ENCODE measurements at regions not wholly inside any gene's neighbourhood (a gene's known extent, or its start where the extent isn't known, plus 50 kb on each side); places are given as distances from the start of the nearest gene placed in this dataset.

DNA sequence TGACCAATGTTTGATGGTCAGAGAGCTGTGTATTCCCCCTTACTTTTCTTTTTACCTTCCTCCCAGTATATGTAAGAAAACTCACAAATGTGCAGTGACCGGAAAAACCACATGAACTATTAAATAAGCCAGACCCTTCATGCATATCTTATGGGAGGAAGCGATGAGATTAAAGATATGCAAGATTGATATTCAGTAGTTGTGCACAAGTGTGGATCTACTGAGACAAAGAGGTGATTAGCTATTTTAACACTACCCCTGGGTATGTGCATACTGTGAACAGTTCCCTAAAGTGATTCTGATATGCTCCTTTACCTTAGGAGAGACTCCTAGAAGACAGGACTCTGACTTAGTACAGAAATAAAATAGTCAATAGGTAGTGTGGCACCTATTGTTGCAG lies 328.3 kb downstream of the EPHA4 start:
- TF ChIP-seq, protein P1, sequence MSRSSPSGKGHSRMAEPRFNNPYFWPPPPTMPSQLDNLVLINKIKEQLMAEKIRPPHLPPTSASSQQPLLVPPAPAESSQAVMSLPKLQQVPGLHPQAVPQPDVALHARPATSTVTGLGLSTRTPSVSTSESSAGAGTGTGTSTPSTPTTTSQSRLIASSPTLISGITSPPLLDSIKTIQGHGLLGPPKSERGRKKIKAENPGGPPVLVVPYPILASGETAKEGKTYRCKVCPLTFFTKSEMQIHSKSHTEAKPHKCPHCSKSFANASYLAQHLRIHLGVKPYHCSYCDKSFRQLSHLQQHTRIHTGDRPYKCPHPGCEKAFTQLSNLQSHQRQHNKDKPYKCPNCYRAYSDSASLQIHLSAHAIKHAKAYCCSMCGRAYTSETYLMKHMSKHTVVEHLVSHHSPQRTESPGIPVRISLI (tag by site-specific recombination; IDR thresholded peaks at IDR 0.05): no peak
- TF ChIP-seq, protein P2, sequence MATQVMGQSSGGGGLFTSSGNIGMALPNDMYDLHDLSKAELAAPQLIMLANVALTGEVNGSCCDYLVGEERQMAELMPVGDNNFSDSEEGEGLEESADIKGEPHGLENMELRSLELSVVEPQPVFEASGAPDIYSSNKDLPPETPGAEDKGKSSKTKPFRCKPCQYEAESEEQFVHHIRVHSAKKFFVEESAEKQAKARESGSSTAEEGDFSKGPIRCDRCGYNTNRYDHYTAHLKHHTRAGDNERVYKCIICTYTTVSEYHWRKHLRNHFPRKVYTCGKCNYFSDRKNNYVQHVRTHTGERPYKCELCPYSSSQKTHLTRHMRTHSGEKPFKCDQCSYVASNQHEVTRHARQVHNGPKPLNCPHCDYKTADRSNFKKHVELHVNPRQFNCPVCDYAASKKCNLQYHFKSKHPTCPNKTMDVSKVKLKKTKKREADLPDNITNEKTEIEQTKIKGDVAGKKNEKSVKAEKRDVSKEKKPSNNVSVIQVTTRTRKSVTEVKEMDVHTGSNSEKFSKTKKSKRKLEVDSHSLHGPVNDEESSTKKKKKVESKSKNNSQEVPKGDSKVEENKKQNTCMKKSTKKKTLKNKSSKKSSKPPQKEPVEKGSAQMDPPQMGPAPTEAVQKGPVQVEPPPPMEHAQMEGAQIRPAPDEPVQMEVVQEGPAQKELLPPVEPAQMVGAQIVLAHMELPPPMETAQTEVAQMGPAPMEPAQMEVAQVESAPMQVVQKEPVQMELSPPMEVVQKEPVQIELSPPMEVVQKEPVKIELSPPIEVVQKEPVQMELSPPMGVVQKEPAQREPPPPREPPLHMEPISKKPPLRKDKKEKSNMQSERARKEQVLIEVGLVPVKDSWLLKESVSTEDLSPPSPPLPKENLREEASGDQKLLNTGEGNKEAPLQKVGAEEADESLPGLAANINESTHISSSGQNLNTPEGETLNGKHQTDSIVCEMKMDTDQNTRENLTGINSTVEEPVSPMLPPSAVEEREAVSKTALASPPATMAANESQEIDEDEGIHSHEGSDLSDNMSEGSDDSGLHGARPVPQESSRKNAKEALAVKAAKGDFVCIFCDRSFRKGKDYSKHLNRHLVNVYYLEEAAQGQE (tag by site-specific recombination; IDR thresholded peaks at IDR 0.05): no peak
- no peak for TF ChIP-seq ZNF530 (tag by site-specific recombination; IDR thresholded peaks at IDR 0.05; ENCODE audit: low read depth)
- TF ChIP-seq, protein P3, sequence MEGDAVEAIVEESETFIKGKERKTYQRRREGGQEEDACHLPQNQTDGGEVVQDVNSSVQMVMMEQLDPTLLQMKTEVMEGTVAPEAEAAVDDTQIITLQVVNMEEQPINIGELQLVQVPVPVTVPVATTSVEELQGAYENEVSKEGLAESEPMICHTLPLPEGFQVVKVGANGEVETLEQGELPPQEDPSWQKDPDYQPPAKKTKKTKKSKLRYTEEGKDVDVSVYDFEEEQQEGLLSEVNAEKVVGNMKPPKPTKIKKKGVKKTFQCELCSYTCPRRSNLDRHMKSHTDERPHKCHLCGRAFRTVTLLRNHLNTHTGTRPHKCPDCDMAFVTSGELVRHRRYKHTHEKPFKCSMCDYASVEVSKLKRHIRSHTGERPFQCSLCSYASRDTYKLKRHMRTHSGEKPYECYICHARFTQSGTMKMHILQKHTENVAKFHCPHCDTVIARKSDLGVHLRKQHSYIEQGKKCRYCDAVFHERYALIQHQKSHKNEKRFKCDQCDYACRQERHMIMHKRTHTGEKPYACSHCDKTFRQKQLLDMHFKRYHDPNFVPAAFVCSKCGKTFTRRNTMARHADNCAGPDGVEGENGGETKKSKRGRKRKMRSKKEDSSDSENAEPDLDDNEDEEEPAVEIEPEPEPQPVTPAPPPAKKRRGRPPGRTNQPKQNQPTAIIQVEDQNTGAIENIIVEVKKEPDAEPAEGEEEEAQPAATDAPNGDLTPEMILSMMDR (tag by site-specific recombination; IDR thresholded peaks at IDR 0.05): no peak
- no peak for TF ChIP-seq ZNF121 (tag by site-specific recombination; IDR thresholded peaks at IDR 0.05)
- TF ChIP-seq ZNF670 (tag by site-specific recombination; IDR thresholded peaks at IDR 0.05; ENCODE audit: low read depth): no peak
- no peak for TF ChIP-seq ZNF768 (tag by site-specific recombination; IDR thresholded peaks at IDR 0.05)
- no peak for TF ChIP-seq ZNF501 (tag by site-specific recombination; IDR thresholded peaks at IDR 0.05)
